ENCODE measurements at regions not wholly inside any gene's neighbourhood (a gene's known extent, or its start where the extent isn't known, plus 50 kb on each side); places are given as distances from the start of the nearest gene placed in this dataset.
"Not testable (repeated sequence)": the region's sequence is repeated elsewhere in the genome, so short reads cannot be mapped to it uniquely, and the experiment has no call there.

- DNase-seq (ENCODE audit: low spot score) = no peak
These were observed 51.7 kb upstream of the MYO10 start for GRCh38 chr5:16987776-16988175.

- DNase-seq (ENCODE audit: low spot score) = not testable (repeated sequence)
These were observed 54.9 kb upstream of the MYO10 start for GRCh38 chr5:16990817-16991520.

GRCh38 chr5:16992006-16992405 lies 55.9 kb upstream of the MYO10 start:
- DNase-seq (ENCODE audit: low spot score) = no peak

DNA sequence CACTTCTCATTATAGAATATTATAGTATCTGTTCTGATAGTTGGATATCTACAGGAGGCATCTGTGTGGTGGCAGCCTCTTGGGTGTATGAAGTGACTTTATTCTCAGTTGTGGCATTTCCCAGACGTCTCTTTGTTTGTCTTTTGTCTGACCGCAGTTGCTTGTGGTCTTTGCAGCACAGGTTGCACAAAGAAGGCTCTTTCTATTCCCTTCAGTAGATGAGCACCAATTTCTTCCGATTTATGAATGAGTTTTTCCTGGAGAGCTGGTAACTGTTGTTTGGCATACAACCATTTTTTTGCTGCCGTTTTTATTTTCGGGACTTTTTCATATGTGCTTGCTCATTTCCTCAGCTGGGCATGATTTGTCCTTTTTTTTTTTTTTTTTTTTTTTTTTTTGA lies 56.4 kb upstream of the MYO10 start:
- no peak for DNase-seq (ENCODE audit: low spot score)

DNA sequence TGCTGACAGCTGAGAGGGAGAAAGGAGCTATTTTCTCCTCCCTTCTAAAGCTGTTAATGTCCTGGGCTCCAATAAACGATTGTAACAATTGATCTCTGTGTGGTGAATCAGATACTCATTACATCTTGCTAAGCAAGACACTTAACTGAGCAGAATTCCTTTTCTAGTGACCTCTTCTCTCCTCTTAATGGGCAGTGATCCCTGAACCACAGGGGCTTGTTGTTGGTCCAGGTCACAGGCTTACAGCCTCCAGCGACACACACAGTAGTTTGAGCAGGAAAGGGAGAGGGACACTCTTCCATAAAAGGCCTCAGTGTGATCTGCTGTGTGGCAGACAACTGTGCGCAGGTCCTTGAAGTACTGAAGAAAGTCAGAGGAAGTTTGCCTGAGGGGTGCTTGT lies 58.5 kb upstream of the MYO10 start:
- no peak for DNase-seq (ENCODE audit: low spot score)

DNA sequence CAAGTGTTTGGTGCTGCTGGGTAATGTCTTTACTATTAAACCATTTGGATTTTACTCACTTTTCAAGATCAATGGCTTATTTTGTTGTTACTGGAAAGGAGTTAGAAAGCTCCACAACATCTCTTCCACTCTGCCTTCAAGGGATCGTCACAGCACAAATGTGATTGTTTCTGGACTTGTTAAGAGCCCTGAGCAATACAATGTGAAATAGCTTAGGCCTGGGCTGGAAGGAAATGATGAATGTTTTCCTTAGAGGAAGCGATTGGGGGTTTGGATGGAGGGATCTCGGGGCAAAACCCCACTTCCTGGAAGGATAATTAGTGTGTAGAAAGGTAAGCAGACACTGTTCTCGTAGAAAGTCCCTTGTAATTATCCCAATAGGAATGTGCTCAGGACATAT lies 59.3 kb upstream of the MYO10 start:
- DNase-seq (ENCODE audit: low spot score) = no peak

DNA sequence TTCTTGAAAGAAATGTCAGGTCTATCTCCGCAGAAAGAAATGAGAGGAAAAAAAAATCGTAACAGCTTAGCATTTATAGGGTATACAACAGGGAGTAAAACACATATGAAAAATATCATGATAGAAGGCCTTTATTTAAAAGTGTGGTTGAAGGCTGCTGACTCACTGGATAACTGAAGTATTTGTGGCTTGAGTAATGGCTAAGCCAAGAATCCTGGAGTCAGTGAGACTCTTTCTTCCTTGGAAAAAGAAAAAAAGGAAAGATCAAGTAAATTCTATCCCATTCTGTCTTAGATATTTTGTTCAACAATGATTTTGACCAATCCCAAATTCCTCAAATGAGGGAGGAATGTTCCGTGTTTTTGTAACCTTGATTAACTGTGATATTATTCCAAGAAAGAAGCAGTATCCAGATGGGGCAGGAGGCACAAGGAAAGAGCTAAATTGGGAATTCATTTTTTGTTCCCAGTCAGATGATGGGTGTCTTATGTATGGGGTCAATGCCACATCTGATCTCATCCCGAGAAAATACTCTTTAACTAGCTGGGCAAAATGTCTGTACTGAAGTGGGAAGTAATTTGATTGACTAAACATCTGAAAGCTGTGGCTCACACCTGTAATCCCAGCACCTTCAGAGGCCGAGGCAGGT lies 64.3 kb upstream of the MYO10 start:
- DNase-seq (ENCODE audit: low spot score) = no peak

DNA sequence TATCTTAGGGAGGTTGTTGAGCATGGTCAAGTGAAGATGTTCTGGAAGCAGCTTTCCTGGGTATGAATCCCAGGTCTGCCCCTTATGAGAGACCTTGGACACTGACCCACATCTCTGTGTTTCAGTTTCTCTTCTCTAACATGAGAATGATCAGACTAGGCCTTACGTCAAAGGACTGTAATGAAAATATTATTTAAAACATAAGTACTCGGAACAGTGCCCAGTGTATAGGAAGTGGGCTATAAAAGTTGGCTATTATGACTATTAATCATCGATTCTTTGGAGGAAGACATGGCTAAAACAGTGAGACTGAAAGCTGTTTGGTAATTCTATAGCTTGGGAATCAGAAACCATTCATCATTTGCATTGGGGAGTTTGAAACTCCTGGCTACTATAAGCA lies 65.3 kb upstream of the MYO10 start:
- DNase-seq (ENCODE audit: low spot score) = no peak

GRCh38 chr5:17004441-17005106 lies 68.5 kb upstream of the MYO10 start:
- peak; percentile 24 for DNase-seq (ENCODE audit: low spot score)

GRCh38 chr5:17005107-17005828 lies 69.2 kb upstream of the MYO10 start:
- DNase-seq (ENCODE audit: low spot score) = no peak

- DNase-seq (ENCODE audit: low spot score) = no peak
These were observed 76.2 kb upstream of the MYO10 start for GRCh38 chr5:17012289-17012688.

- no peak for DNase-seq (ENCODE audit: low spot score)
These were observed 78.6 kb upstream of the MYO10 start for GRCh38 chr5:17014686-17015085.

DNA sequence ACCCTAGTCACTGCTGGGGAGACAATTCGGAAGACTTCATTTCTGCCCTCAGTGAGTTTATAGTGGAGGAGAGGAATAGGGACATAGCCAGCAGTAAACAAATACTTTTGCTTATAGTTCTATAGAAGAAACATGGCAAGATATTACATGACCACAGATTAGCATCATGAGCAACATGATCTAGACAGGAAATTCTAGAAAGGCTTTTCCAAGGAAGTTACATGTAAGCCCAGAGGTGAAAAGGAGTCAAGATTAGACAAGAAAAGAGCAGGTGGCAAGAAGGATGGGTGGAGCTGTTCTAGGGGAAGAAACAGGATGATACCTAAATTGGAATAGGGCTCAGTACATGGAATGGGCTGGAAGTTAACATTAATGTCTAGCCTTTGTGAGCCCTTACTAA lies 82.8 kb upstream of the MYO10 start:
- DNase-seq (ENCODE audit: low spot score) = no peak

- no peak for DNase-seq (ENCODE audit: low spot score)
These were observed 83.2 kb upstream of the MYO10 start for GRCh38 chr5:17019324-17019723.

DNA sequence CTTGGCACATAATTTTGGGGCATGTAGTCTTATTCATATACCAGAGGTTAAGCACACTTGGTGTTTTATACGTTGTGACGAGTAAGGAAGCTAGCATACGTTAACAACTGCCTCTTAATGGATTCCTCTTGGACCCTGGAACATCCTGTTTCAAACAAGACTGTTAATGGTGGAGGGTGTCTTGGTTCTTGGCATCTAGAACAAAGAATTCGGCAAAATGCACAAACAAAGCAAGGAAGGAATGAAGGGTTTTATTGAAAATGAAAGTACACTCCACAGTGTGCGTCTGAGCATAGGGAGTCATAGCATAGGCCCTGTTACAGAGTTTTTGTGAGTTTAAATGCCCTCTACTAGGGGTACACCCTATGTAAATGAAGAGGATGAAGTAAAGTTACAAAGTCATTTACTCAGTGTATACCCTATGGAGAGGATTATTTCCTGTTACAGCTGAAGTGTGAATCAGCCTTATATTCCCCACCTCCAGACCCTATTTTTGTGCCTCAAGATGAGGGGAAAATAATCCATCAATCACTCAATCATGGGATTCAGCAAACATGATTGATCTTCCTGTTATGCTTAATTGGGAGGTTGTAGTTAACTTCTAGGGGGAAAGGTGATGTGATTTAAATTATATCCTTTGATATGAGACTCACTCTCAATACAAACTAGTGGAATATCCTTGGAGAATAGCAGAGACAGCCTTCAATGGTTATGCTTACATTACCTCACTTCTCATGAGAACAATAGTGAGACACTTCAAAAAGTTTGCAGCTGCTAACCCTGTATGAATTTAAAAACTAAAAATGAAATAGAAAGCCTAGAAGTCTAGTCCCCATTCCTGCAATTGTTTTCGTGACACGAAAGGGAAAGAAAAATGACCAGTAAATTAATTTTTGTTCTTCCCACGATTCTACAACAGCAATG lies 84.9 kb upstream of the MYO10 start:
- no peak for DNase-seq (ENCODE audit: low spot score)

DNA sequence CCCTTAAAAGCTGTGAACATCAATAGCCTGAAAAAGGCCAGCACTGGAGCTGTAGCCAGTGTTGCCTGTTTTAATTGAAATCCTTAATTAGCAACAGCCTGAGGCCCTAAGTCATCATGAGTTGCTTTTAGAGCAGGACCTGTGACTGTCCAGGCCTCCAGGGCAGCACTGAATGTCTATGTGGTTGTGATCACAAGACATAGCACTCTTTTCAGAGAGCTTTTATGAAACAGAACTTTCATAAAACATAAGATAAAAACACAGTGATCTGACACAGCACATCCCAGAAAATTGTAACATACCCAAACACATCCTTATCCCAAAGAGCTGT lies 85.5 kb upstream of the MYO10 start:
- DNase-seq (ENCODE audit: low spot score) = no peak

GRCh38 chr5:17022296-17022695 lies 86.2 kb upstream of the MYO10 start:
- DNase-seq (ENCODE audit: low spot score) = no peak

- DNase-seq (ENCODE audit: low spot score) = no peak
These were observed 88.6 kb upstream of the MYO10 start for GRCh38 chr5:17024686-17025180.

DNA sequence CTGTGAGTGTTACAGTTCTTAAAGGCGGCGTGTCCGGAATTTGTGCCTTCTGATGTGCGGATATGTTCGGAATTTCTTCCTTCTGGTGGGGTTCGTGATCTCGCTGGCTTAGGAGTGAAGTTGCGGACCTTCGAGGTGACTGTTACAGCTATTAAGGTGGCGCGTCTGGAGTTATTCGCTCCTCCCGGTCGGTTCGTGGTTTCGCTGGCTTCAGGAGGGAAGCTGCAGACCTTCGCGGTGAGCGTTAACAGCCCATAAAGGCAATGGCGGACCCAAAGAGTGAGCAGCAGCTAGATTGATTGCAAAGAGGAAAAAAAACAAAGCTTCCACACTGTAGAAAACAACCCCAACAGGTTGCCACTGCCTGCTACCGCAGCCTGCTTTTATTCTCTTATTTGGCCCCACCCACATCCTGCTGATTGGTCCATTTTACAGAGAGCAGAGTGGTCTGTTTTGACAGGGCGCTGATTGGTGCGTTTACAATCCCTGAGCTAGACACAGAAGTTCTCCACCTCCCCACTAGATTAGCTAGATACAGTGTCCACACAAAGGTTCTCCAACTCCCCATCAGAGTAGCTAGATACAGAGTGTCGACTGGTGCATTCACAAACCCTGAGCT lies 95.7 kb upstream of the MYO10 start:
- not testable (repeated sequence) for DNase-seq (ENCODE audit: low spot score)

DNA sequence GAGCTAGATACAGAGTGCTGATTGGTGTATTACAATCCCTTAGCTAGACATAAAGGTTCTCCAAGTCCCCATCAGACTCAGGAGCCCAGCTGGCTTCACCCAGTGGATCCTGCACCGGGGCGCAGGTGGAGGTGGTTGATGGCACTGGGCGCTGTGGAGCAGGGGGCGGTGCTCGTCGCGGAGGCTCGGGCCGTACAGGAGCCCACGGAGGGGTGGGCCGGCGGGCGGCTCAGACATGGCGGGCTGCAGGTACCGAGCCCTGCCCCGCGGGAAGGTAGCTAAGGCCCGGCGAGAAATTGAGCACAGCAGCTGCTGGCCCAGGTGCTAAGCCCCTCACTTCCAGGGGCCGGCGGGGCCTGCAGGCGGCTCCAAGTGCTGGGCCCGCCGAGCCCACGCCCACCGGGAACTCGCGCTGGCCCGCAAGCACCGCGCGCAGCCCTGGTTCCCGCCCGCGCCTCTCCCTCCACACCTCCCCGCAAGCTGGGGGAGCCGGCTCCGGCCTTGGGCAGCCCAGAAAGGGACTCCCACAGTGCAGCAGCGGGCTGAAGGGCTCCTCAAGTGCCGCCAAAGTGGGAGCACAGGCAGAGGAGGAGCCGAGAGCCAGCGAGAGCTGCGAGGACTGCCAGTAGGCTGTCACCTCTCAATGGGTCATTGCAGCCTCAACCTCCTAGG lies 96.4 kb upstream of the MYO10 start:
- DNase-seq (ENCODE audit: low spot score) = not testable (repeated sequence)

DNA sequence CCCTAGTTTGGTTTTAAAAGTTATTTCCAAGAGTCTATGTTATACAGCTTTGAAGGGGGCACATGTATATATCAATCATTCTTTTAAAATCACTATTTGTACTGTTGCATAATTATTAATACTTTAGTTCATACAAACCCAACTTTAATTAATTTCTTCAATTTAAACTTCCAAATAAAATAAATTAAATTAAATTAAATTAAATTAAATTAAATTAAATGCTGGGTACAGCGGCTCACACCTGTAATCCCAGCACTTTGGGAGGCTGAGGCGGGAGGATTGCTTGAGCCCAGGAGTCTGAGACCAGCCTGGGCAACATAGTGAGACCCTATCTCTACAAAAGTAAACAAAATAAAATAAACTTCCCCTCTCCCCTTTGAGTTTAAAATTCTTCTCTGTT lies 98.9 kb upstream of the MYO10 start:
- DNase-seq (ENCODE audit: low spot score) = not testable (repeated sequence)

Measured in pons (tissue), 1 donor.